ENCODE measurements at regions not wholly inside any gene's neighbourhood (a gene's known extent, or its start where the extent isn't known, plus 50 kb on each side); places are given as distances from the start of the nearest gene placed in this dataset.
"Not testable (repeated sequence)": the region's sequence is repeated elsewhere in the genome, so short reads cannot be mapped to it uniquely, and the experiment has no call there.

- Mint-ChIP-seq H3K4me1 (ENCODE audit: low read depth) (no peaks in the 10 kb centered on the region), H3K4me3 (no peak overlapping the region), H3K9me3 (no peaks in the 10 kb centered on the region), H3K27ac (no peak overlapping the region), H3K36me3 (ENCODE audit: low read depth) (no peaks in the 10 kb centered on the region), H3K27me3 (ENCODE audit: insufficient read depth) (no peaks in the 10 kb centered on the region)
- no peak for DNase-seq (ENCODE audit: low spot score)
- intact Hi-C loops (cut with micrococcal nuclease), result no loop called here
Measured at GRCh38 chr18:38759457-38759856, 1193.9 kb upstream of the CELF4 start.

- no peak overlapping the region for H3K4me3 Mint-ChIP-seq
- H3K36me3 Mint-ChIP-seq (ENCODE audit: low read depth), result no peaks in the 10 kb centered on the region
- H3K27me3 Mint-ChIP-seq (ENCODE audit: insufficient read depth), result no peaks in the 10 kb centered on the region
- H3K9me3 Mint-ChIP-seq, result no peaks in the 10 kb centered on the region
- DNase-seq (ENCODE audit: low spot score), result no peak
- H3K27ac Mint-ChIP-seq, result no peak overlapping the region
- intact Hi-C loops (cut with micrococcal nuclease), result no loop called here
- no peaks in the 10 kb centered on the region for H3K4me1 Mint-ChIP-seq (ENCODE audit: low read depth)
Measured at GRCh38 chr18:38756436-38756835, 1190.8 kb upstream of the CELF4 start.

GRCh38 chr18:38752430-38752829 is 1186.8 kb upstream of the CELF4 start:
- intact Hi-C loops (cut with micrococcal nuclease), result no loop called here
- Mint-ChIP-seq H3K9me3 (no peaks in the 10 kb centered on the region), H3K4me3 (no peak overlapping the region), H3K27me3 (ENCODE audit: insufficient read depth) (no peaks in the 10 kb centered on the region), H3K27ac (no peak overlapping the region), H3K4me1 (ENCODE audit: low read depth) (no peaks in the 10 kb centered on the region), H3K36me3 (ENCODE audit: low read depth) (no peaks in the 10 kb centered on the region)
- no peak for DNase-seq (ENCODE audit: low spot score)

GRCh38 chr18:38751898-38752297 is 1186.3 kb upstream of the CELF4 start:
- no peaks in the 10 kb centered on the region for H3K9me3 Mint-ChIP-seq
- intact Hi-C loops (cut with micrococcal nuclease), result no loop called here
- peak overlapping the region; percentile 45 for H3K27ac Mint-ChIP-seq
- H3K27me3 Mint-ChIP-seq (ENCODE audit: insufficient read depth), result no peaks in the 10 kb centered on the region
- H3K4me3 Mint-ChIP-seq, result no peak overlapping the region
- no peaks in the 10 kb centered on the region for H3K4me1 Mint-ChIP-seq (ENCODE audit: low read depth)
- H3K36me3 Mint-ChIP-seq (ENCODE audit: low read depth), result no peaks in the 10 kb centered on the region
- no peak for DNase-seq (ENCODE audit: low spot score)

- no peaks in the 10 kb centered on the region for H3K4me1 Mint-ChIP-seq (ENCODE audit: low read depth)
- H3K4me3 Mint-ChIP-seq, result no peak overlapping the region
- intact Hi-C loops (cut with micrococcal nuclease), result no loop called here
- no peaks in the 10 kb centered on the region for H3K9me3 Mint-ChIP-seq
- H3K36me3 Mint-ChIP-seq (ENCODE audit: low read depth), result no peaks in the 10 kb centered on the region
- no peak overlapping the region for H3K27ac Mint-ChIP-seq
- DNase-seq (ENCODE audit: low spot score), result no peak
- H3K27me3 Mint-ChIP-seq (ENCODE audit: insufficient read depth), result no peaks in the 10 kb centered on the region
Measured at GRCh38 chr18:38751211-38751610, 1185.6 kb upstream of the CELF4 start.

- Mint-ChIP-seq H3K36me3 (ENCODE audit: low read depth) (no peaks in the 10 kb centered on the region), H3K9me3 (no peaks in the 10 kb centered on the region), H3K27ac (no peak overlapping the region), H3K4me3 (no peak overlapping the region), H3K27me3 (ENCODE audit: insufficient read depth) (no peaks in the 10 kb centered on the region), H3K4me1 (ENCODE audit: low read depth) (no peaks in the 10 kb centered on the region)
- intact Hi-C loops (cut with micrococcal nuclease), result no loop called here
- DNase-seq (ENCODE audit: low spot score), result no peak
Measured at GRCh38 chr18:38750751-38751150, 1185.2 kb upstream of the CELF4 start.

GRCh38 chr18:38747153-38747552 is 1181.6 kb upstream of the CELF4 start:
- H3K27ac Mint-ChIP-seq, result no peak overlapping the region
- no peaks in the 10 kb centered on the region for H3K36me3 Mint-ChIP-seq (ENCODE audit: low read depth)
- H3K4me3 Mint-ChIP-seq, result no peak overlapping the region
- H3K9me3 Mint-ChIP-seq, result no peaks in the 10 kb centered on the region
- H3K4me1 Mint-ChIP-seq (ENCODE audit: low read depth), result no peaks in the 10 kb centered on the region
- no peak for DNase-seq (ENCODE audit: low spot score)
- intact Hi-C loops (cut with micrococcal nuclease), result no loop called here
- no peaks in the 10 kb centered on the region for H3K27me3 Mint-ChIP-seq (ENCODE audit: insufficient read depth)

- H3K4me1 Mint-ChIP-seq (ENCODE audit: low read depth); H3K4me3 Mint-ChIP-seq; intact Hi-C loops (cut with micrococcal nuclease); H3K36me3 Mint-ChIP-seq (ENCODE audit: low read depth); H3K27me3 Mint-ChIP-seq (ENCODE audit: insufficient read depth); H3K27ac Mint-ChIP-seq; DNase-seq (ENCODE audit: low spot score): not testable (repeated sequence)
- peaks cover 17% of the 10 kb centered on the region for H3K9me3 Mint-ChIP-seq
Measured at GRCh38 chr18:38720181-38720580, 1154.6 kb upstream of the CELF4 start.

- Mint-ChIP-seq H3K27ac (no peak overlapping the region), H3K27me3 (ENCODE audit: insufficient read depth) (no peaks in the 10 kb centered on the region), H3K9me3 (peaks cover 17% of the 10 kb centered on the region), H3K4me3 (no peak overlapping the region), H3K36me3 (ENCODE audit: low read depth) (no peaks in the 10 kb centered on the region), H3K4me1 (ENCODE audit: low read depth) (no peaks in the 10 kb centered on the region)
- intact Hi-C loops (cut with micrococcal nuclease), result no loop called here
- DNase-seq (ENCODE audit: low spot score), result no peak
Measured at GRCh38 chr18:38718365-38718901, 1152.8 kb upstream of the CELF4 start.

- no peak for DNase-seq (ENCODE audit: low spot score)
- Mint-ChIP-seq H3K27me3 (ENCODE audit: insufficient read depth) (no peaks in the 10 kb centered on the region), H3K9me3 (no peaks in the 10 kb centered on the region), H3K27ac (no peak overlapping the region), H3K36me3 (ENCODE audit: low read depth) (no peaks in the 10 kb centered on the region), H3K4me3 (no peak overlapping the region), H3K4me1 (ENCODE audit: low read depth) (no peaks in the 10 kb centered on the region)
- intact Hi-C loops (cut with micrococcal nuclease), result no loop called here
Measured at GRCh38 chr18:38709122-38709521, 1143.5 kb upstream of the CELF4 start.

GRCh38 chr18:38706373-38706772 is 1140.8 kb upstream of the CELF4 start:
- no peaks in the 10 kb centered on the region for H3K4me1 Mint-ChIP-seq (ENCODE audit: low read depth)

GRCh38 chr18:38698088-38698487 is 1132.5 kb upstream of the CELF4 start:
- intact Hi-C loops (cut with micrococcal nuclease), result no loop called here
- Mint-ChIP-seq H3K9me3 (peaks cover 3% of the 10 kb centered on the region), H3K4me1 (ENCODE audit: low read depth) (no peaks in the 10 kb centered on the region), H3K36me3 (ENCODE audit: low read depth) (no peaks in the 10 kb centered on the region), H3K4me3 (no peak overlapping the region), H3K27me3 (ENCODE audit: insufficient read depth) (no peaks in the 10 kb centered on the region), H3K27ac (no peak overlapping the region)
- DNase-seq (ENCODE audit: low spot score), result no peak

More at GRCh38 chr18:38706373-38706772, 1140.8 kb upstream of the CELF4 start:
- no peaks in the 10 kb centered on the region for H3K9me3 Mint-ChIP-seq
- no peak overlapping the region for H3K4me3 Mint-ChIP-seq
- intact Hi-C loops (cut with micrococcal nuclease), result no loop called here
- no peak overlapping the region for H3K27ac Mint-ChIP-seq
- DNase-seq (ENCODE audit: low spot score), result no peak
- no peaks in the 10 kb centered on the region for H3K36me3 Mint-ChIP-seq (ENCODE audit: low read depth)
- no peaks in the 10 kb centered on the region for H3K27me3 Mint-ChIP-seq (ENCODE audit: insufficient read depth)

GRCh38 chr18:38695559-38696280 is 1130.1 kb upstream of the CELF4 start:
- Mint-ChIP-seq H3K27ac (no peak overlapping the region), H3K4me1 (ENCODE audit: low read depth) (no peaks in the 10 kb centered on the region), H3K4me3 (no peak overlapping the region), H3K27me3 (ENCODE audit: insufficient read depth) (no peaks in the 10 kb centered on the region), H3K9me3 (peaks cover under 1% of the 10 kb centered on the region), H3K36me3 (ENCODE audit: low read depth) (no peaks in the 10 kb centered on the region)
- DNase-seq (ENCODE audit: low spot score), result no peak
- intact Hi-C loops (cut with micrococcal nuclease), result no loop called here

GRCh38 chr18:38693104-38693503 is 1127.5 kb upstream of the CELF4 start:
- intact Hi-C loops (cut with micrococcal nuclease), result no loop called here
- no peaks in the 10 kb centered on the region for H3K36me3 Mint-ChIP-seq (ENCODE audit: low read depth)

More at GRCh38 chr18:38693104-38693503, 1127.5 kb upstream of the CELF4 start:
- H3K27me3 Mint-ChIP-seq (ENCODE audit: insufficient read depth), result no peaks in the 10 kb centered on the region
- H3K27ac Mint-ChIP-seq, result no peak overlapping the region
- no peak overlapping the region for H3K4me3 Mint-ChIP-seq
- no peaks in the 10 kb centered on the region for H3K4me1 Mint-ChIP-seq (ENCODE audit: low read depth)
- H3K9me3 Mint-ChIP-seq, result no peaks in the 10 kb centered on the region
- no peak for DNase-seq (ENCODE audit: low spot score)

Data from activated T-helper 1 cell treated with anti-CD3 and anti-CD28 coated beads, Interleukin-12 subunit alpha, Interleukin-12 subunit beta, Interleukin-2, Interleukin-4 antibody, amounts not matched to agents 30 ng/mL and 10 ng/mL and 1 ng/mL, durations not matched to agents 14 hours and 24 hours and 36 hours (primary cell).